Activated CD4-positive, alpha-beta T cell treated with anti-CD3 and anti-CD28 coated beads, Interleukin-2, amount 10 ng/mL, durations not matched to agents 7 days and 5 days (primary cell): ENCODE measurements at regions not wholly inside any gene's neighbourhood (a gene's known extent, or its start where the extent isn't known, plus 50 kb on each side); places are given as distances from the start of the nearest gene placed in this dataset.

Source experiments
- CTCF ChIA-PET: fragments of 350-600 bp; sonication (Branson Sonifier 250); formaldehyde crosslinking; loops from one replicate; lab custom pipeline; 2021; ENCODE audit warnings: antibody characterized with exemption; lab: Charles Lee
- POLR2A ChIA-PET: fragments of 350-600 bp; sonication (Branson Sonifier 250); formaldehyde crosslinking; loops from one replicate; lab custom pipeline; 2021; ENCODE audit warnings: antibody characterized with exemption; lab: Charles Lee
- DNase-seq: peaks from one replicate; pipeline ENCODE4 v3.0.0-alpha.2; 2020
- H3K27ac Mint-ChIP-seq: one replicate; pipeline ENCODE4 v1.8.0; 2021; ENCODE audit warnings: mild to moderate bottlenecking, moderate library complexity, mixed read lengths
- H3K27me3 Mint-ChIP-seq: one replicate; pipeline ENCODE4 v1.8.0; 2021; ENCODE audit warnings: mixed read lengths
- H3K36me3 Mint-ChIP-seq: one replicate; pipeline ENCODE4 v1.8.0; 2021; ENCODE audit warnings: low read depth, mixed read lengths
- H3K4me1 Mint-ChIP-seq: one replicate; pipeline ENCODE4 v1.8.0; 2021; ENCODE audit warnings: mixed read lengths
- H3K4me3 Mint-ChIP-seq: one replicate; pipeline ENCODE4 v1.8.0; 2021; ENCODE audit warnings: mild to moderate bottlenecking, moderate library complexity, mixed read lengths
- H3K9me3 Mint-ChIP-seq: one replicate; pipeline ENCODE4 v1.8.0; 2021; ENCODE audit warnings: mixed read lengths

DNA sequence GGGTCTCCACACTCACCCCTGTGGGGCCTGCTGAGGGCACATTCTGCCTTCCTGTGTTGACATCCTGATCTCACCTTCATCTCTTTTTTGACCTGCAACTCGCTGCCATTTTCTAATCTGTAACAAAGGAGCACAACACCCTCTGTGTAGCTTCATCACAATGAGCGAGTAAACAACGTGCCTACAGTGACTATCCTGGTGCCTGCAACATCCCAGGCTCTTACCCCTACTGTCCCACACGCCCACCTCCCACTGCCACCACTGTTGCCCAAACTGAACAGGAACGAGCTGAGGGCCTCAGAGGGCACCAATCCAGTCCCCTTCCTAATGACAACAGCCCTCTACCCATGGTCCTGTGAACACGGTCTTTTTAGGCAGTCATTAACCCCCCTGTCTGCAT lies 102.2 kb upstream of the GJB6 start:
- no peak overlapping the region for H3K4me3 Mint-ChIP-seq
- CTCF ChIA-PET: interaction anchor here (0.9 kb wide), 1 partner anchor 390 kb away, joined by 3 read pairs; no protein-coding TSS in a partner anchor
- H3K4me1 Mint-ChIP-seq: peaks cover 5% of the 10 kb centered on the region
- no peak overlapping the region for H3K27ac Mint-ChIP-seq
- no peaks in the 10 kb centered on the region for H3K36me3 Mint-ChIP-seq
- H3K27me3 Mint-ChIP-seq: peaks cover 14% of the 10 kb centered on the region
- H3K9me3 Mint-ChIP-seq: no peaks in the 10 kb centered on the region
- no peak for DNase-seq
- POLR2A ChIA-PET: no interaction called here

DNA sequence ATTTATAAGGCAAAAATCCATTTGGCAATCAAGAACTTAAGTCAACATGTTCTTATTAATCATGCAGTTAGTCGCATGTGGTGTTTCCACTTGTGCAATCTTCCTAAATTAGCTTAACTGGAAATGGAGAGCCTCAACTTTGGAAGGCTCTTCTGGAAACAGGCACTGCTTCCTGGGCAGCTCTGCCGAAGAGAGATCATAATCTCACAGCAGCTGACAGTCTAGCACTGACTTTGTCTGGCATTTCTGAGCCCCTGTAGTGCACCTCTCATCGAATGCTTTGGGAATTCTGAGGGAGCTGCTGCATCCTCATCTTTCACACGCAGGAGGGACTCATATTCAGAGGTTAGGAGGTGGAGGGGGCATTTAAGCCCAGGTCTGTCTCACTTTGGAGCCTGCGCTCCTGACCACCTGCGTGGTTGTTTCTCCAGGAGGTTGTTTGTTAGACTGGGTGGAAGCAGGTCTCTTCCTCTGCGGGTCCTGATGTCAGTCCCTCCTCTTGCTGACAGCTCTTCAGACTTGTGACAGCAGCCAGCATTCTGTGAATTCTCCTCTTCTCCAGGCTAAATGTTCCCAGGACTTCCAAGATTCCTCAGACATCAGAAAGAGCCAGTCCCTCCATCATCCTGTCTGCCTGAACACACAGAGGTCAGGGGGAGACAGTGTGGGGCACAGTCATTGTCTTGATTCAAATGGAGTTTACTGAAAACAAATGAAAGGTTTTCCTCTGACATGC lies 100.4 kb upstream of the GJB6 start:
- no peaks in the 10 kb centered on the region for H3K36me3 Mint-ChIP-seq
- H3K9me3 Mint-ChIP-seq: peaks cover 9% of the 10 kb centered on the region
- H3K4me3 Mint-ChIP-seq: no peak overlapping the region
- ChIA-PET CTCF (interaction anchor here (0.6 kb wide), 1 partner anchor 387 kb away, joined by 3 read pairs; no protein-coding TSS in a partner anchor), POLR2A (no interaction called here)
- no peak overlapping the region for H3K27ac Mint-ChIP-seq
- no peak for DNase-seq
- H3K27me3 Mint-ChIP-seq: peaks cover 14% of the 10 kb centered on the region
- H3K4me1 Mint-ChIP-seq: no peaks in the 10 kb centered on the region

DNA sequence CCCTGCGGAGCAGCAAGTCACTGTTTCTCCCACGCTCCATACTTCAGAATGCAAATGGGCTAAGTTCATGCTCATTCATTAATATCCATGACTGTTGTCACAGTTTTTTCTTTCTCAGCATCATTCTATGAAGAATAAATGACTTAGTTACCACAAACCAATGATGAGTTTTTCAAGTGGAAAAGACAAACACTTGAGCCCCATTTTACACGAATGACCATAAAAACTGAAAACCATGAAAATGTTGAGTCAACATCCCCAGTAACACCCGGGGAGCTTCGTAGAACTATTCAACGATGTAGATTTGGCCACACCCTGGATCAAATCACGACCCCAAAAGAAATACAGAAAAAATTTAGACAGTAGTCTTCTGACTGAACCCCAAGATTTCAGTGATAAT lies 99.8 kb upstream of the GJB6 start:
- H3K4me3 Mint-ChIP-seq: no peak overlapping the region
- CTCF ChIA-PET: no interaction called here
- H3K9me3 Mint-ChIP-seq: peaks cover 11% of the 10 kb centered on the region
- H3K4me1 Mint-ChIP-seq: no peaks in the 10 kb centered on the region
- POLR2A ChIA-PET: no interaction called here
- DNase-seq: no peak
- H3K27ac Mint-ChIP-seq: no peak overlapping the region
- H3K27me3 Mint-ChIP-seq: peaks cover 13% of the 10 kb centered on the region
- no peaks in the 10 kb centered on the region for H3K36me3 Mint-ChIP-seq

DNA sequence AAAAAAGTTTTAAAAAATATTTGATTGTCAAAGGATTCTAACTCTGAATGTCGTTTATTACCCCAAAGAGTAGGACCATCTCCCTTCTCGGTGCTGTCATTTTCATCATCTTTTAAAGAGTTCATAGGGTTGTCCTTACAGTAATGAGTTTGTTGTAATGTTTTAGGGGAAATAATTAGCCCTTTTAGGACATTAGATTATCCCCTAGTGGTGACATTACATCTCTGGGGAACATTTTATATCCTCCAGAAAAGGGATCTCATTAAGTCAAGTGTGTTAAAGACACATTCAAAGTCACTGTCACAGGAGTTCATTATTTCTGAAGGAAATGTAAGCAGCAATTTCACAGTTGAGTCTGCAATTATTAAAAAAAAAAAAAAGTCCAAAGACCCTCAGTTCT lies 99.3 kb upstream of the GJB6 start:
- POLR2A ChIA-PET: no interaction called here
- no peaks in the 10 kb centered on the region for H3K4me1 Mint-ChIP-seq
- CTCF ChIA-PET: no interaction called here
- DNase-seq: no peak
- peaks cover 10% of the 10 kb centered on the region for H3K27me3 Mint-ChIP-seq
- H3K36me3 Mint-ChIP-seq: no peaks in the 10 kb centered on the region
- no peak overlapping the region for H3K4me3 Mint-ChIP-seq
- H3K9me3 Mint-ChIP-seq: peaks cover 11% of the 10 kb centered on the region
- H3K27ac Mint-ChIP-seq: no peak overlapping the region

- Mint-ChIP-seq H3K4me1 (no peaks in the 10 kb centered on the region), H3K27me3 (peaks cover 10% of the 10 kb centered on the region), H3K36me3 (no peaks in the 10 kb centered on the region), H3K9me3 (peaks cover 21% of the 10 kb centered on the region), H3K27ac (no peak overlapping the region), H3K4me3 (no peak overlapping the region)
- POLR2A ChIA-PET: no interaction called here
- DNase-seq: no peak
- CTCF ChIA-PET: interaction anchor here (1.9 kb wide), 1 partner anchor 27 kb away, joined by 5 read pairs; no protein-coding TSS in a partner anchor
These were observed 94.7 kb upstream of the GJB6 start for GRCh38 chr13:20326809-20327208.

- Mint-ChIP-seq H3K9me3 (peaks cover 21% of the 10 kb centered on the region), H3K4me1 (no peaks in the 10 kb centered on the region), H3K36me3 (no peaks in the 10 kb centered on the region), H3K27me3 (peaks cover 10% of the 10 kb centered on the region), H3K27ac (no peak overlapping the region), H3K4me3 (no peak overlapping the region)
- ChIA-PET POLR2A (no interaction called here), CTCF (interaction anchor here (1.9 kb wide), 1 partner anchor 26 kb away, joined by 5 read pairs; no protein-coding TSS in a partner anchor)
- DNase-seq: no peak
These were observed 94.2 kb upstream of the GJB6 start for GRCh38 chr13:20326276-20326675.

GRCh38 chr13:20320885-20321284 lies 88.8 kb upstream of the GJB6 start:
- H3K9me3 Mint-ChIP-seq: peaks cover 10% of the 10 kb centered on the region
- ChIA-PET CTCF (interaction anchor here (1.3 kb wide), 1 partner anchor 123 kb away, joined by 4 read pairs; no protein-coding TSS in a partner anchor), POLR2A (no interaction called here)

DNA sequence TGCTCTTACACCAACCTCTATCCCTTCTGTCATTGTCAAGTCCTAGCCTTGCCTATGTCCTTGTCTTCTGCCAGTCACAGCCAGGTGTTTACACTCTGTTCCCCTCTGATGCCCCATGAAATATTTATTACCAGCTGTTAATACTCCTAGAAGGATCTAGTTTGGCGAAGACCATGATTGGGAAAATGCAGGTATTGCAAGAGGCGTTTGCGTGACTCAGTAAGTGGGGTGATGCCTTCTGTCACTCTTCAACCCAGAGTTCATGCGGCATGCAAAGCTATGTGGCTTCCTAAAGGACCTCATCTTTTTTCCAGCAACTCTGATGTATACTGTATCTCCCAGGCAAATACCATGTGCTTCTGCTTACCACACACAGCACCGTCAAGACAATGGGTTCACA lies 81.8 kb upstream of the GJB6 start:
- Mint-ChIP-seq H3K4me1 (no peaks in the 10 kb centered on the region), H3K4me3 (no peak overlapping the region), H3K27me3 (peaks cover 5% of the 10 kb centered on the region), H3K9me3 (no peaks in the 10 kb centered on the region), H3K27ac (no peak overlapping the region), H3K36me3 (no peaks in the 10 kb centered on the region)
- DNase-seq: no peak
- POLR2A ChIA-PET: no interaction called here
- CTCF ChIA-PET: interaction anchor here (0.6 kb wide), 1 partner anchor 85 kb away, joined by 3 read pairs; no protein-coding TSS in a partner anchor

More at GRCh38 chr13:20320885-20321284, 88.8 kb upstream of the GJB6 start:
- no peak for DNase-seq
- peaks cover 5% of the 10 kb centered on the region for H3K27me3 Mint-ChIP-seq
- no peak overlapping the region for H3K4me3 Mint-ChIP-seq
- no peaks in the 10 kb centered on the region for H3K4me1 Mint-ChIP-seq
- no peak overlapping the region for H3K27ac Mint-ChIP-seq
- H3K36me3 Mint-ChIP-seq: no peaks in the 10 kb centered on the region

GRCh38 chr13:20312292-20312691 lies 80.2 kb upstream of the GJB6 start:
- H3K4me3 Mint-ChIP-seq: no peak overlapping the region
- ChIA-PET POLR2A (no interaction called here), CTCF (no interaction called here)
- DNase-seq: no peak
- H3K27ac Mint-ChIP-seq: no peak overlapping the region
- H3K9me3 Mint-ChIP-seq: peaks cover 9% of the 10 kb centered on the region
- H3K36me3 Mint-ChIP-seq: no peaks in the 10 kb centered on the region
- peaks cover 16% of the 10 kb centered on the region for H3K27me3 Mint-ChIP-seq
- no peaks in the 10 kb centered on the region for H3K4me1 Mint-ChIP-seq

- H3K4me1 Mint-ChIP-seq: no peaks in the 10 kb centered on the region
- ChIA-PET CTCF (no interaction called here), POLR2A (no interaction called here)
- H3K27me3 Mint-ChIP-seq: peaks cover 16% of the 10 kb centered on the region
- no peak overlapping the region for H3K4me3 Mint-ChIP-seq
- H3K27ac Mint-ChIP-seq: no peak overlapping the region
- H3K9me3 Mint-ChIP-seq: peaks cover 11% of the 10 kb centered on the region
- no peaks in the 10 kb centered on the region for H3K36me3 Mint-ChIP-seq
- DNase-seq: no peak
These were observed 79.5 kb upstream of the GJB6 start for GRCh38 chr13:20311596-20311995.

DNA sequence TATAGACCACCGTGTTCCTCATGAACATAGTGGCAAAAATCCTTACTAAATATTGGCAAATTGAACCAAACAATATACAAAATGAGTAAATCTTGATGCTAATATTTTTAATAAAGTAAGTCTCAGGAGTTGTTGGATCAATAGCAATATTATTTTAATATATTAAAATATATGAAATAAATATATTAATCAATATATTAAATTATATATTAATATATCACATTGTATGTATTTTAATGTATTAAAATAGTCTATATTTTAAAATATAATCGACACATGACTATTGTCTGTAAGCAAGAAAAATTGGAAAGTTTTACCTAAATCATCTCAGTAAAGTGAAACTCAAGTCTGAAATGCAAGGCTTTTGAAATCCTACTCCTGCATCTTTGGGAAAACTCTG lies 78.9 kb upstream of the GJB6 start:
- Mint-ChIP-seq H3K36me3 (no peaks in the 10 kb centered on the region), H3K27me3 (peaks cover 16% of the 10 kb centered on the region), H3K9me3 (peaks cover 11% of the 10 kb centered on the region), H3K27ac (no peak overlapping the region), H3K4me1 (no peaks in the 10 kb centered on the region), H3K4me3 (no peak overlapping the region)
- ChIA-PET CTCF (no interaction called here), POLR2A (interaction anchor here (0.7 kb wide), 1 partner anchor 173 kb away, joined by 3 read pairs; no protein-coding TSS in a partner anchor)
- no peak for DNase-seq

DNA sequence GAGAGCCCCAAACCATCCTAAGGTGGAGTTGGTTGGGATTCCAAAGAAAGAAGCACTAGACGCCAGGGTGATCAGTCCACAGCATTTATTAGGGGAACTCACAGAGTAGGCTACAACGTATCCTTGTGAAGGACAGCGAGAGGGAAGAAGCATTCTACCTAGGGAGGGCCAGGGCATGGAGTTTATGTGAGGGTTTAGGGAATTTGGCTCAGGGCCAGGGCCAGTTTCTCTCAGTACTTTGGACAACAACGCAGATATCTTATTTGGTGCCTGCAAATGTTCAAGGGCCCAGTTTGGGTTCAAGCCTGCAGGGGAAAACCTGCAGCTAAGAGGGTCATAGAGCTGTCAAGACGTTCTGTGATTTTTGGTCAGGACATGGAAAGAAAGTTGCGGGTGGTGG lies 73.9 kb upstream of the GJB6 start:
- peaks cover 25% of the 10 kb centered on the region for H3K27me3 Mint-ChIP-seq

DNA sequence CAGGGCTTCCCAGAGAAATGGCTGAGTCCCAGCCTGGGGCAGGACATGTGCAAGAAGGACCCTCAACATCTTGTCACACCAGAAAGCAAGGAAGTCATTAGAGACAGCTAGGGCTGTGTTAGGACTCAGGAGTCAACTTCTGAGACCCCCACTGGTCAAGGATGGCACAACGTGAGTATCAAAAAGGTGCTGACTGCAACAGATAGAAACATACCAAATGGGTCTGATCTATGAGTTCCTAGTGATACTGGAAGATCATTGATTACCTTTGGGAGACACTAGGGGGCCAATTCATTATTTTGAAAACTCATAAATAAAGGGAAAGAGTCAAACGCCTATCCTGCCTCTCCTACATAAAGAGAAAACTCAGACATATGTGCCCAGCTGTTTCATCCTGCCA lies 73.5 kb upstream of the GJB6 start:
- CTCF ChIA-PET: no interaction called here
- no peak for DNase-seq
- Mint-ChIP-seq H3K36me3 (no peaks in the 10 kb centered on the region), H3K4me1 (no peaks in the 10 kb centered on the region), H3K27me3 (peaks cover 30% of the 10 kb centered on the region), H3K4me3 (no peak overlapping the region), H3K27ac (no peak overlapping the region), H3K9me3 (peaks cover 11% of the 10 kb centered on the region)
- POLR2A ChIA-PET: no interaction called here

More for the DNA sequence above, 73.9 kb upstream of the GJB6 start:
- DNase-seq: no peak
- H3K4me3 Mint-ChIP-seq: no peak overlapping the region
- ChIA-PET CTCF (no interaction called here), POLR2A (no interaction called here)
- no peak overlapping the region for H3K27ac Mint-ChIP-seq
- H3K36me3 Mint-ChIP-seq: no peaks in the 10 kb centered on the region
- peaks cover 11% of the 10 kb centered on the region for H3K9me3 Mint-ChIP-seq
- H3K4me1 Mint-ChIP-seq: no peaks in the 10 kb centered on the region
